Cardiac muscle cell (in vitro differentiated cells and primary cell): ENCODE measurements at regions not wholly inside any gene's neighbourhood (a gene's known extent, or its start where the extent isn't known, plus 50 kb on each side); places are given as distances from the start of the nearest gene placed in this dataset.
A peak's percentile ranks its signal among the peaks of the same experiment; 100 is the strongest.

Experiments used
- DNase-seq, 2 donors: peaks; one replicate each; pipeline versions ENCODE4 v3.0.0 to v3.0.0-alpha.2; 2010 to 2017; ENCODE audit warnings: low read depth in 1 of 2, low spot score in 1 of 2
- H3K27ac ChIP-seq: fragments of 200-600 bp; sonication (generic); 2 replicates; pipeline ENCODE4 v1.5.1; 2016
- H3K27me3 ChIP-seq: fragments of 200-600 bp; sonication (generic); 2 replicates; pipeline ENCODE4 v1.6.0; 2016; ENCODE audit warnings: control low read depth
- H3K36me3 ChIP-seq: fragments of 200-600 bp; sonication (generic); 2 replicates; pipeline ENCODE4 v1.5.1; 2016; ENCODE audit warnings: control low read depth
- H3K4me1 ChIP-seq: fragments of 200-600 bp; sonication (generic); 2 replicates; pipeline ENCODE4 v1.8.1; 2017; ENCODE audit warnings: low read depth, mild to moderate bottlenecking, mixed run types
- H3K4me3 ChIP-seq: fragments of 200-600 bp; sonication (generic); 2 replicates; pipeline ENCODE4 v1.5.1; 2016; ENCODE audit warnings: mild to moderate bottlenecking
- H3K9me3 ChIP-seq: fragments of 200-600 bp; sonication (generic); 2 replicates; pipeline ENCODE4 v1.5.1; 2017; ENCODE audit warnings: low read depth, mild to moderate bottlenecking, control low read depth
- TF ChIP-seq, protein P1 (sequence below): IDR thresholded peaks from 2 replicates; pipeline ENCODE4 v1.5.1; 2012; ENCODE audit warnings: low read depth, mild to moderate bottlenecking, low read length

GRCh38 chr10:61153771-61154170 is 209.8 kb upstream of the RHOBTB1 start:
- H3K9me3 ChIP-seq, result no peaks in the 10 kb centered on the region
- H3K36me3 ChIP-seq, result no peaks in the 10 kb centered on the region
- no peaks in the 10 kb centered on the region for H3K27me3 ChIP-seq
- peak in 1 of 2 donors; percentile 69 for DNase-seq
- no peak overlapping the region for H3K4me3 ChIP-seq
- H3K4me1 ChIP-seq, result no peaks in the 10 kb centered on the region
- H3K27ac ChIP-seq, result no peak overlapping the region
- TF ChIP-seq, protein P1, sequence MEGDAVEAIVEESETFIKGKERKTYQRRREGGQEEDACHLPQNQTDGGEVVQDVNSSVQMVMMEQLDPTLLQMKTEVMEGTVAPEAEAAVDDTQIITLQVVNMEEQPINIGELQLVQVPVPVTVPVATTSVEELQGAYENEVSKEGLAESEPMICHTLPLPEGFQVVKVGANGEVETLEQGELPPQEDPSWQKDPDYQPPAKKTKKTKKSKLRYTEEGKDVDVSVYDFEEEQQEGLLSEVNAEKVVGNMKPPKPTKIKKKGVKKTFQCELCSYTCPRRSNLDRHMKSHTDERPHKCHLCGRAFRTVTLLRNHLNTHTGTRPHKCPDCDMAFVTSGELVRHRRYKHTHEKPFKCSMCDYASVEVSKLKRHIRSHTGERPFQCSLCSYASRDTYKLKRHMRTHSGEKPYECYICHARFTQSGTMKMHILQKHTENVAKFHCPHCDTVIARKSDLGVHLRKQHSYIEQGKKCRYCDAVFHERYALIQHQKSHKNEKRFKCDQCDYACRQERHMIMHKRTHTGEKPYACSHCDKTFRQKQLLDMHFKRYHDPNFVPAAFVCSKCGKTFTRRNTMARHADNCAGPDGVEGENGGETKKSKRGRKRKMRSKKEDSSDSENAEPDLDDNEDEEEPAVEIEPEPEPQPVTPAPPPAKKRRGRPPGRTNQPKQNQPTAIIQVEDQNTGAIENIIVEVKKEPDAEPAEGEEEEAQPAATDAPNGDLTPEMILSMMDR, result no peak

GRCh38 chr10:61151059-61151458 is 207.1 kb upstream of the RHOBTB1 start:
- H3K9me3 ChIP-seq, result no peaks in the 10 kb centered on the region
- TF ChIP-seq, protein P1, result no peak
- H3K27me3 ChIP-seq, result no peaks in the 10 kb centered on the region

GRCh38 chr10:61148451-61148850 is 204.5 kb upstream of the RHOBTB1 start:
- Histone ChIP-seq H3K27ac (no peak overlapping the region), H3K4me1 (no peaks in the 10 kb centered on the region), H3K9me3 (no peaks in the 10 kb centered on the region), H3K4me3 (no peak overlapping the region), H3K27me3 (no peaks in the 10 kb centered on the region), H3K36me3 (no peaks in the 10 kb centered on the region)
- no peak for DNase-seq
- TF ChIP-seq, protein P1, result no peak

More at GRCh38 chr10:61151059-61151458, 207.1 kb upstream of the RHOBTB1 start:
- no peak for DNase-seq
- H3K4me1 ChIP-seq, result no peaks in the 10 kb centered on the region
- no peak overlapping the region for H3K4me3 ChIP-seq
- H3K27ac ChIP-seq, result no peak overlapping the region
- H3K36me3 ChIP-seq, result no peaks in the 10 kb centered on the region

DNA sequence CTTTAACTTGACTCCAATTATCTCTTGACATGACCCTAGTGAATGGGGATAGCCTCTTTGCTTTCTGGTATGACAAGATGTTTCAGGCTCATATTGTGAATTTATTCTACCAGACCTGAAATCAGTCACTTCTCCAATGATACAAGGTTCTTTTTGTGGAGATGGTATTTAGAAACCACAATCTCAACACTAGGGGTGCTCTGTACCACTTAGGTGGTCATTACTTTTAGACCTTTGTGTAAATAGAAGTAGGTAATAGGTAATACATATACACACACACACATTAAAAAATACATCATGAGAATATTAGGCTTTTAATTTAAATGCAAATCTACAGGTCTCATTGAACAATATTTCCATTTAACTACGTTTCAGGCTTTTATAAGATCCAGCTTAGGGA is 199.0 kb upstream of the RHOBTB1 start:
- Histone ChIP-seq H3K27ac (no peak overlapping the region), H3K36me3 (no peaks in the 10 kb centered on the region), H3K9me3 (no peaks in the 10 kb centered on the region), H3K27me3 (no peaks in the 10 kb centered on the region), H3K4me3 (no peak overlapping the region), H3K4me1 (no peaks in the 10 kb centered on the region)
- no peak for DNase-seq
- TF ChIP-seq, protein P1, result no peak

GRCh38 chr10:61140765-61141392 is 196.9 kb upstream of the RHOBTB1 start:
- Histone ChIP-seq H3K36me3 (no peaks in the 10 kb centered on the region), H3K27me3 (no peaks in the 10 kb centered on the region), H3K4me3 (no peak overlapping the region), H3K27ac (no peak overlapping the region), H3K4me1 (no peaks in the 10 kb centered on the region), H3K9me3 (no peaks in the 10 kb centered on the region)
- TF ChIP-seq, protein P1, result peak; percentile 63
- DNase-seq, result peak; percentile 50 to 83
